ENCODE measurements at regions not wholly inside any gene's neighbourhood (a gene's known extent, or its start where the extent isn't known, plus 50 kb on each side); places are given as distances from the start of the nearest gene placed in this dataset.
A peak's percentile ranks its signal among the peaks of the same experiment; 100 is the strongest.
"Not testable (repeated sequence)": the region's sequence is repeated elsewhere in the genome, so short reads cannot be mapped to it uniquely, and the experiment has no call there.

DNA sequence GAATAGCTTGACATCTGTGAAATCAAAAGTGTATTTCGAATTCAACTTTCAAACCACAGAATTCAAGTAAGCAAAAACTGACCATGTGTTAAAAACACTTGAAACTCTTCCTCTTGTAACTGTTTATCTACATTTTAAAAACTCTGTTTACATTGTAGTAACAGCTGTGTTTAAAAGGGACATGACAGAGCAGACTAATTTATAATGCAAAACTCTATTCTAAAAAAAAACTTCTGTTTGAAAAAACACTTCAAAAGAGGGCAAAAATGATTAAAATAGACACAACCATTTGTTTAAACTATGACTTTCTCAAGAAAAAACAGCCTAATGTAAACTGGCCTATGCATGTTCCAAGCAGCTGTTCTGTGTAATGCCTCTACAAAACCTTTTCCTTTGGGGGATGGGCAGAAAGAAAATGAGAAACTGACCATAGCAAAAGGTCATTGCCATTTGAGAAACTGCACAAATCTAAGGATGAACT lies 149.1 kb upstream of the HMGA2 start:
- no peak overlapping the region for H3K4me3 ChIP-seq
- H3K4me1 ChIP-seq (ENCODE audit: low read depth) = no peaks in the 10 kb centered on the region
- H3K27ac ChIP-seq = no peak overlapping the region
- no peaks in the 10 kb centered on the region for H3K27me3 ChIP-seq
- no peaks in the 10 kb centered on the region for H3K36me3 ChIP-seq
- TF ChIP-seq, protein P1, sequence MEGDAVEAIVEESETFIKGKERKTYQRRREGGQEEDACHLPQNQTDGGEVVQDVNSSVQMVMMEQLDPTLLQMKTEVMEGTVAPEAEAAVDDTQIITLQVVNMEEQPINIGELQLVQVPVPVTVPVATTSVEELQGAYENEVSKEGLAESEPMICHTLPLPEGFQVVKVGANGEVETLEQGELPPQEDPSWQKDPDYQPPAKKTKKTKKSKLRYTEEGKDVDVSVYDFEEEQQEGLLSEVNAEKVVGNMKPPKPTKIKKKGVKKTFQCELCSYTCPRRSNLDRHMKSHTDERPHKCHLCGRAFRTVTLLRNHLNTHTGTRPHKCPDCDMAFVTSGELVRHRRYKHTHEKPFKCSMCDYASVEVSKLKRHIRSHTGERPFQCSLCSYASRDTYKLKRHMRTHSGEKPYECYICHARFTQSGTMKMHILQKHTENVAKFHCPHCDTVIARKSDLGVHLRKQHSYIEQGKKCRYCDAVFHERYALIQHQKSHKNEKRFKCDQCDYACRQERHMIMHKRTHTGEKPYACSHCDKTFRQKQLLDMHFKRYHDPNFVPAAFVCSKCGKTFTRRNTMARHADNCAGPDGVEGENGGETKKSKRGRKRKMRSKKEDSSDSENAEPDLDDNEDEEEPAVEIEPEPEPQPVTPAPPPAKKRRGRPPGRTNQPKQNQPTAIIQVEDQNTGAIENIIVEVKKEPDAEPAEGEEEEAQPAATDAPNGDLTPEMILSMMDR (IDR thresholded peaks at IDR 0.05; ENCODE audit: low read depth, low read length) = no peak
- no peaks in the 10 kb centered on the region for H3K9me3 ChIP-seq (ENCODE audit: low read depth)
- no peak for DNase-seq (ENCODE audit: low read depth in 1 of 2, low spot score in 1 of 2)

DNA sequence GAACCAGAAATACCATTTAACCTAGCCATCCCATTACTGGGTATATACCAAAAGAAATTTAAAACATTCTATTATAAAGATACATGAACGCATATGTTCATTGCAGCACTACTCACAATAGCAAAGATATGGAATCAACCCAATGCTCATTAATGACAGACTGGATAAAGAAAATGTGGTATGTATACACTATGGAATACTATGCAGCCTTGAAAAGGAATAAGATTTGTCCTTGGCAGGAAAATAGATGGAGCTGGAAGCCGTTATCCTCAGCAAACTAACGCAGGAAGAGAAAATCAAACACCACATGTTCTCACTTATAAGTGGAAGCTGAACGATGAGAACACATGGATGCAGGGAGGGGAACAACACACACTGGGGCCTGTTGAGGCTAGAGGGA lies 146.1 kb upstream of the HMGA2 start:
- not testable (repeated sequence) for H3K4me1 ChIP-seq (ENCODE audit: low read depth); H3K4me3 ChIP-seq; H3K36me3 ChIP-seq; H3K9me3 ChIP-seq (ENCODE audit: low read depth); H3K27ac ChIP-seq; DNase-seq (ENCODE audit: low read depth in 1 of 2, low spot score in 1 of 2); H3K27me3 ChIP-seq

DNA sequence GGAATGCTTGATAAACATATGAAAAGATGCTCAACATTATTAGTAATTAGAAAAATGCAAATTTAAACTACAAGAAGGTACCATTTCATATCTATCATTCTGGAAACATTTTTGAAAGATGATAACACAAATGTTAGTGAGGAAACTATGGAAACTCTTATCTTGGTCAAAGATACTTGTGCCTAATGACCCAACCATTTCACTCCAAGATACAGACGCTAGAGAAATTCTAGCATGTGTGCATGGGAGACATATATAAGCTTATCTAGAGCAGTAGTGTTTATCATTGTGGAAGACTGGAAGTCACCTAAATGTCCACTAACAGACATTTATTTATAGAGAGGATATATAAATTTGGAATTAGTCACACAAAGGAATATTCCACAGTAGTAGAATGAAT lies 143.1 kb upstream of the HMGA2 start:
- no peaks in the 10 kb centered on the region for H3K9me3 ChIP-seq (ENCODE audit: low read depth)
- H3K27ac ChIP-seq = no peak overlapping the region
- no peaks in the 10 kb centered on the region for H3K36me3 ChIP-seq
- DNase-seq (ENCODE audit: low read depth in 1 of 2, low spot score in 1 of 2) = peak in 1 of 2 donors; percentile 16
- H3K27me3 ChIP-seq = no peaks in the 10 kb centered on the region
- H3K4me1 ChIP-seq (ENCODE audit: low read depth) = no peaks in the 10 kb centered on the region
- no peak overlapping the region for H3K4me3 ChIP-seq
- TF ChIP-seq, protein P1 (IDR thresholded peaks at IDR 0.05; ENCODE audit: low read depth, low read length) = no peak

DNA sequence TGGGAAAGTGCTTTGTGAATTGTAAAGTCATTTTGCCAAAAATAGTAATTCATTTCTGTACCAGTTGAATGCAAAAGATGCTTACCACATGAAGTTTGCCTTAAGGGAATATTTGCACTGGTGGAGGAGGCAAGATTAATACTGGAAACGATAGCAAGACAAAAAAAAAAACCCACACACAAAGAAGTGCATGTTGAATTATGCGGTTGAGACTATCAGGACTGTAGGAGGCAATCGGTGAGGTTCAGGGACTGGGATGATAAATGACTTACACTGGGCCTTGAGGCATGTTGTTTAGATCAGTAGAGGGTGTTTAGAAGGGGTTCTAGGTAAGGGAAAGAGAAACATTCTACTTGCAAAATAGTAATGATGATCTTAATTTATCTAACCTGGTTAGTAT lies 142.2 kb upstream of the HMGA2 start:
- H3K27me3 ChIP-seq = no peaks in the 10 kb centered on the region
- DNase-seq (ENCODE audit: low read depth in 1 of 2, low spot score in 1 of 2) = no peak
- no peak overlapping the region for H3K27ac ChIP-seq
- TF ChIP-seq, protein P1 (IDR thresholded peaks at IDR 0.05; ENCODE audit: low read depth, low read length) = no peak
- no peak overlapping the region for H3K4me3 ChIP-seq
- H3K36me3 ChIP-seq = no peaks in the 10 kb centered on the region
- no peaks in the 10 kb centered on the region for H3K9me3 ChIP-seq (ENCODE audit: low read depth)
- H3K4me1 ChIP-seq (ENCODE audit: low read depth) = no peaks in the 10 kb centered on the region

DNA sequence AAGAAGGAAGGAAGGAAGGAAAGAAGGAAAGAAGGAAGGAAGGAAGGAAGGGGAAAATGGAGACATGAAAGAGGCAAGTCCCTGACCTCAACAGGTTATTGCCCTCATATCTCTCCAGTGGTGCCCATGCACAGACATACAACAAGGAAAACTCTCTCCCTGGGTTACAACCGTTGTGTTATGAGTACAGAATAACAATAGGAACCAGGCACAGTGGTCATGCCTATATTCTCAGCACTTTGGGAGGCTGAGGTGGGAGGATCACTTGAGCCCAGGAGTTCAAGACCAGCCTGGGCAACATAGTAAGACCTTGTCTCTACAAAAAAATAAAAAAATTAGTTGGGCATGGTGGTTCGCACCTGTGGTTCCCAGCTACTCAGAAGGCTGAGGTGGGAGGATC lies 139.4 kb upstream of the HMGA2 start:
- no peaks in the 10 kb centered on the region for H3K27me3 ChIP-seq
- H3K36me3 ChIP-seq = no peaks in the 10 kb centered on the region
- H3K27ac ChIP-seq = no peak overlapping the region
- no peak for DNase-seq (ENCODE audit: low read depth in 1 of 2, low spot score in 1 of 2)
- H3K4me3 ChIP-seq = no peak overlapping the region
- H3K4me1 ChIP-seq (ENCODE audit: low read depth) = no peaks in the 10 kb centered on the region
- no peaks in the 10 kb centered on the region for H3K9me3 ChIP-seq (ENCODE audit: low read depth)
- TF ChIP-seq, protein P1 (IDR thresholded peaks at IDR 0.05; ENCODE audit: low read depth, low read length) = no peak

DNA sequence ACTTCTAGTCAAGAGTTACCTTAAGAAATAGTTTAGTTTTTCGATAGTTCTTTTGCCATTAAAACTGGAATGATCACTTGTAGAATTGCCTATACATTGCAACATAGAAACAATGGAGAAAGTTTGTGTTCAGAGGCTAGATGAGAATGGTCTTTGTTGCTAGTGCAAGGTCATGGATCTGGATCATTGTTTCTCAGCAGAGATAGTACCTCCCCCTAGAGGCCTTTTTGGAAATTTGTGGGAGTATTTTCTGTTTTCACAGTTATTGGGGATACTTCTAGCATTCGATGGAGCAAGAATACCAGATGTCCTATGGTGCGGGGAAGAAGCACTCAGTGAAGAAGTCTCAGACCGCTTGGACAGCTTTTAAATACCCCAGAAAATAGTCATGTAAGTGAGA lies 138.8 kb upstream of the HMGA2 start:
- H3K27me3 ChIP-seq = no peaks in the 10 kb centered on the region
- DNase-seq (ENCODE audit: low read depth in 1 of 2, low spot score in 1 of 2) = peak; percentile 43 to 60
- no peaks in the 10 kb centered on the region for H3K9me3 ChIP-seq (ENCODE audit: low read depth)
- H3K36me3 ChIP-seq = no peaks in the 10 kb centered on the region
- TF ChIP-seq, protein P1 (IDR thresholded peaks at IDR 0.05; ENCODE audit: low read depth, low read length) = peak; percentile 71
- no peak overlapping the region for H3K4me3 ChIP-seq
- H3K27ac ChIP-seq = no peak overlapping the region
- no peaks in the 10 kb centered on the region for H3K4me1 ChIP-seq (ENCODE audit: low read depth)

All from cardiac muscle cell (in vitro differentiated cells and primary cell).